Suprapubic skin (tissue), 4 donors: ENCODE measurements at regions not wholly inside any gene's neighbourhood (a gene's known extent, or its start where the extent isn't known, plus 50 kb on each side); places are given as distances from the start of the nearest gene placed in this dataset.

Experiments used
- CTCF ChIP-seq, 2 donors: fragments of 200-600 bp in 1 of 2; fragments of 450-650 bp in 1 of 2; sonication (generic) in 1 of 2; IDR thresholded peaks; one replicate each; pipeline ENCODE4 v1.5.1; 2016 to 2019; ENCODE audit warnings: antibody characterized with exemption in 2 of 2, mild to moderate bottlenecking in 1 of 2, moderate library complexity in 1 of 2
- EP300 ChIP-seq: sonication (generic); formaldehyde crosslinking; IDR thresholded peaks from one replicate; pipeline ENCODE4 v1.6.1; 2017; ENCODE audit warnings: antibody characterized with exemption
- POLR2A ChIP-seq, 2 donors: fragments of 450-650 bp; IDR thresholded peaks; one replicate each; pipeline ENCODE4 v1.6.1; 2017; ENCODE audit warnings: antibody characterized with exemption in 2 of 2, mild to moderate bottlenecking in 2 of 2, moderate library complexity in 2 of 2
- POLR2AphosphoS5 ChIP-seq, 3 donors: sonication (generic); formaldehyde crosslinking; IDR thresholded peaks; one replicate each; pipeline ENCODE4 v1.6.1; 2017; ENCODE audit warnings: antibody characterized with exemption in 3 of 3

GRCh38 chr14:65804439-65805112, 392.0 kb downstream of the FUT8 start:
- TF ChIP-seq POLR2A (IDR thresholded peaks at IDR 0.05) (no peak), CTCF (IDR thresholded peaks at IDR 0.05) (no peak), EP300 (no peak), POLR2AphosphoS5 (IDR thresholded peaks at IDR 0.05) (no peak)
